ENCODE measurements at regions not wholly inside any gene's neighbourhood (a gene's known extent, or its start where the extent isn't known, plus 50 kb on each side); places are given as distances from the start of the nearest gene placed in this dataset.
"Not testable (repeated sequence)": the region's sequence is repeated elsewhere in the genome, so short reads cannot be mapped to it uniquely, and the experiment has no call there.

GRCh38 chr22:26949193-26949592, 291.8 kb downstream of the MIAT start:
- ATAC-seq: peak; percentile 60; the same call in 2 of the 3 replicates
- TF ChIP-seq SNAI2 (CRISPR knock-in tag; IDR thresholded peaks at IDR 0.05) (peak; percentile 74; the same call in 1 of the 2 replicates), ZFP3 (CRISPR knock-in tag; IDR thresholded peaks at IDR 0.05) (0 out of 2 replicates have a peak, but pooled peaks have one; percentile 43), TOX (CRISPR knock-in tag; IDR thresholded peaks at IDR 0.05; ENCODE audit: borderline replicate concordance) (no peak), CSDC2 (CRISPR knock-in tag; IDR thresholded peaks at IDR 0.05) (0 out of 2 replicates have a peak, but pooled peaks have one; percentile 43)

GRCh38 chr22:26951139-26951538, 293.8 kb downstream of the MIAT start:
- ATAC-seq: not testable (repeated sequence)

GRCh38 chr22:26952004-26952403, 294.6 kb downstream of the MIAT start:
- ATAC-seq: no peak
- TF ChIP-seq TCF4 (CRISPR knock-in tag; IDR thresholded peaks at IDR 0.05; ENCODE audit: borderline replicate concordance) (no peak), TSHZ2 (CRISPR knock-in tag; IDR thresholded peaks at IDR 0.05) (no peak), OSR1 (CRISPR knock-in tag; IDR thresholded peaks at IDR 0.05) (no peak), SNAI2 (CRISPR knock-in tag; IDR thresholded peaks at IDR 0.05) (no peak), CSDC2 (CRISPR knock-in tag; IDR thresholded peaks at IDR 0.05) (no peak), TOX (CRISPR knock-in tag; IDR thresholded peaks at IDR 0.05; ENCODE audit: borderline replicate concordance) (no peak)

GRCh38 chr22:26952451-26953011, 295.1 kb downstream of the MIAT start:
- TF ChIP-seq ARNTL (CRISPR knock-in tag; IDR thresholded peaks at IDR 0.05; ENCODE audit: borderline replicate concordance, low read depth) (no peak), ZNF70 (CRISPR knock-in tag; IDR thresholded peaks at IDR 0.05) (0 out of 2 replicates have a peak, but pooled peaks have one; percentile 44), SNAI2 (CRISPR knock-in tag; IDR thresholded peaks at IDR 0.05) (no peak)
- no peak for ATAC-seq

GRCh38 chr22:26953012-26953883, 295.9 kb downstream of the MIAT start:
- TF ChIP-seq ESRRG (CRISPR knock-in tag; IDR thresholded peaks at IDR 0.05) (no peak), CSDC2 (CRISPR knock-in tag; IDR thresholded peaks at IDR 0.05) (no peak), BACH2 (CRISPR knock-in tag; IDR thresholded peaks at IDR 0.05; ENCODE audit: borderline replicate concordance) (no peak), TSHZ2 (CRISPR knock-in tag; IDR thresholded peaks at IDR 0.05) (no peak), ZFP30 (CRISPR knock-in tag; IDR thresholded peaks at IDR 0.05) (no peak)
- no peak; the same call in 2 of the 3 replicates for ATAC-seq

- ATAC-seq: no peak
- TF ChIP-seq ZFP30 (CRISPR knock-in tag; IDR thresholded peaks at IDR 0.05): no peak
Observed at GRCh38 chr22:26956371-26956770, 299.0 kb downstream of the MIAT start.

- no peak for ATAC-seq
- no peak for TF ChIP-seq SNAI2 (CRISPR knock-in tag; IDR thresholded peaks at IDR 0.05)
- no peak for TF ChIP-seq CSDC2 (CRISPR knock-in tag; IDR thresholded peaks at IDR 0.05)
- no peak for TF ChIP-seq ZNF8 (CRISPR knock-in tag; IDR thresholded peaks at IDR 0.05)
- no peak for TF ChIP-seq TSHZ2 (CRISPR knock-in tag; IDR thresholded peaks at IDR 0.05)
- no peak for TF ChIP-seq TCF4 (CRISPR knock-in tag; IDR thresholded peaks at IDR 0.05; ENCODE audit: borderline replicate concordance)
- TF ChIP-seq PPARA (CRISPR knock-in tag; IDR thresholded peaks at IDR 0.05; ENCODE audit: borderline replicate concordance): no peak
- no peak for TF ChIP-seq POU6F1 (CRISPR knock-in tag; IDR thresholded peaks at IDR 0.05; ENCODE audit: borderline replicate concordance, low read depth)
- TF ChIP-seq ARNTL (CRISPR knock-in tag; IDR thresholded peaks at IDR 0.05; ENCODE audit: borderline replicate concordance, low read depth): no peak
Observed at GRCh38 chr22:26957176-26957575, 299.8 kb downstream of the MIAT start.
